H1 (cell line): ENCODE measurements at regions not wholly inside any gene's neighbourhood (a gene's known extent, or its start where the extent isn't known, plus 50 kb on each side); places are given as distances from the start of the nearest gene placed in this dataset.

ENCODE experiments used
- CHD1 ChIP-seq: IDR thresholded peaks from 2 replicates; pipeline ENCODE4 v1.6.1; 2012; ENCODE audit warnings: low read depth, low read length, improper control_type of control experiment
- CHD2 ChIP-seq: IDR thresholded peaks from 2 replicates; pipeline ENCODE4 v1.6.1; 2012; ENCODE audit warnings: low read length, improper control_type of control experiment
- GABPA ChIP-seq: IDR thresholded peaks from 2 replicates; pipeline ENCODE4 v1.6.1; 2011; ENCODE audit warnings: mild to moderate bottlenecking, low read length, moderate library complexity, borderline replicate concordance; ENCODE audit not compliant: insufficient read depth
- POLR2A ChIP-seq, 2 experiments: IDR thresholded peaks; 1 replicate in 1 of 2; 2 replicates in 1 of 2; pipeline ENCODE4 v1.6.1; 2011; ENCODE audit warnings: low read depth in 2 of 2, low read length in 2 of 2, mild to moderate bottlenecking in 2 of 2; ENCODE audit errors: control extremely low read depth in 1 of 2
- POLR2AphosphoS5 ChIP-seq: IDR thresholded peaks from 2 replicates; pipeline ENCODE4 v1.6.1; 2011; ENCODE audit warnings: low read depth, low read length
- RAD21 ChIP-seq, 2 experiments: IDR thresholded peaks in 1 of 2; conservative IDR thresholded peaks in 1 of 2; 2 replicates each; pipeline ENCODE4 v1.6.1; 2011; ENCODE audit warnings: low read depth in 2 of 2, low read length in 2 of 2, improper control_type of control experiment in 1 of 2, inconsistent platforms in 1 of 2, mild to moderate bottlenecking in 1 of 2, moderate library complexity in 1 of 2
- RFX5 ChIP-seq: IDR thresholded peaks from 2 replicates; pipeline ENCODE4 v1.6.1; 2011; ENCODE audit warnings: low read depth, low read length, improper control_type of control experiment, borderline replicate concordance
- SIN3A ChIP-seq, 2 experiments: IDR thresholded peaks in 1 of 2; conservative IDR thresholded peaks in 1 of 2; 2 replicates each; pipeline ENCODE4 v1.6.1; 2011 to 2012; ENCODE audit warnings: low read length in 2 of 2, improper control_type of control experiment in 1 of 2, low read depth in 1 of 2, mild to moderate bottlenecking in 1 of 2
- SP1 ChIP-seq: IDR thresholded peaks from 2 replicates; pipeline ENCODE4 v1.6.1; 2011; ENCODE audit warnings: low read depth, low read length
- TAF1 ChIP-seq: IDR thresholded peaks from 2 replicates; pipeline ENCODE4 v1.6.1; 2011; ENCODE audit warnings: mild to moderate bottlenecking, low read depth, low read length
- TEAD4 ChIP-seq: IDR thresholded peaks from 2 replicates; pipeline ENCODE4 v1.6.1; 2012; ENCODE audit warnings: low read depth, low read length, inconsistent platforms, mixed read lengths
- TF ChIP-seq, protein P1 (sequence below), 3 experiments: IDR thresholded peaks; 1 replicate in 2 of 3; 2 replicates in 1 of 3; pipeline versions ENCODE4 v1.5.1 to v1.6.1; 2011; ENCODE audit warnings: low read length in 3 of 3, mild to moderate bottlenecking in 3 of 3, inconsistent platforms in 2 of 3, low read depth in 1 of 3, moderate library complexity in 1 of 3; ENCODE audit not compliant: insufficient read depth in 1 of 3; ENCODE audit errors: control extremely low read depth in 1 of 3

DNA sequence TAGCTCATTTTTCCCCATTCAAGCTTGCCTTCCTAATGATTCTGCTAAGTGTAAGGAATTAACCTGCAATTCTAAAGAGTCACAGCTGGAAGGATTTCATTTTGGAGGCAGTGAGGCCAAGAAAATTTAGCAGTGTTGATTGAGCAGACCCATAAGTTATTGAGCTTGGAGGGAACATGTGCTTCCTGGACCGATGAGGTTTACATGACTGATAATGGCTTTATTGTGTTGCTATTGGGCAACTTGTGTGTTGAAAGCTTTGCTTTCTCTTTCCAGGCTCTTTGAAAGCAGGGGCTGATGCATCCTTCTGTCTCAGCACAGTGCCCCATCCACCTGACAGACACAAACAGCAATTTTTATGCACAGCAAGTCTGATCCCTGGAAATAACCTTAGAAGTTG, 398.9 kb upstream of the PCSK5 start:
- no peak for TF ChIP-seq POLR2AphosphoS5
- TF ChIP-seq, protein P1, sequence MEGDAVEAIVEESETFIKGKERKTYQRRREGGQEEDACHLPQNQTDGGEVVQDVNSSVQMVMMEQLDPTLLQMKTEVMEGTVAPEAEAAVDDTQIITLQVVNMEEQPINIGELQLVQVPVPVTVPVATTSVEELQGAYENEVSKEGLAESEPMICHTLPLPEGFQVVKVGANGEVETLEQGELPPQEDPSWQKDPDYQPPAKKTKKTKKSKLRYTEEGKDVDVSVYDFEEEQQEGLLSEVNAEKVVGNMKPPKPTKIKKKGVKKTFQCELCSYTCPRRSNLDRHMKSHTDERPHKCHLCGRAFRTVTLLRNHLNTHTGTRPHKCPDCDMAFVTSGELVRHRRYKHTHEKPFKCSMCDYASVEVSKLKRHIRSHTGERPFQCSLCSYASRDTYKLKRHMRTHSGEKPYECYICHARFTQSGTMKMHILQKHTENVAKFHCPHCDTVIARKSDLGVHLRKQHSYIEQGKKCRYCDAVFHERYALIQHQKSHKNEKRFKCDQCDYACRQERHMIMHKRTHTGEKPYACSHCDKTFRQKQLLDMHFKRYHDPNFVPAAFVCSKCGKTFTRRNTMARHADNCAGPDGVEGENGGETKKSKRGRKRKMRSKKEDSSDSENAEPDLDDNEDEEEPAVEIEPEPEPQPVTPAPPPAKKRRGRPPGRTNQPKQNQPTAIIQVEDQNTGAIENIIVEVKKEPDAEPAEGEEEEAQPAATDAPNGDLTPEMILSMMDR (IDR thresholded peaks at IDR 0.05; ENCODE audit: control extremely low read depth in 1 of 3, insufficient read depth in 1 of 3, low read depth in 1 of 3, low read length in 3 of 3) = no peak
- no peak for TF ChIP-seq SIN3A (conservative IDR thresholded peaks at IDR 0.05 in 1 of 2, IDR thresholded peaks at IDR 0.05 in 1 of 2; ENCODE audit: low read depth in 1 of 2, low read length in 2 of 2)
- no peak for TF ChIP-seq TEAD4
- no peak for TF ChIP-seq GABPA
- no peak for TF ChIP-seq POLR2A (IDR thresholded peaks at IDR 0.05; ENCODE audit: control extremely low read depth in 1 of 2, low read depth in 2 of 2, low read length in 2 of 2)
- no peak for TF ChIP-seq RAD21 (IDR thresholded peaks at IDR 0.05 in 1 of 2, conservative IDR thresholded peaks at IDR 0.05 in 1 of 2; ENCODE audit: low read depth in 2 of 2, low read length in 2 of 2)
- TF ChIP-seq RFX5 = no peak
- no peak for TF ChIP-seq SP1
- no peak for TF ChIP-seq CHD1
- no peak for TF ChIP-seq TAF1
- TF ChIP-seq CHD2 = no peak
